Neural cell (in vitro differentiated cells): ENCODE measurements at regions not wholly inside any gene's neighbourhood (a gene's known extent, or its start where the extent isn't known, plus 50 kb on each side); places are given as distances from the start of the nearest gene placed in this dataset.

Experiments used
- H2AFZ ChIP-seq: fragments of 200-600, 300-800 bp; sonication (generic), shearing (Covaris generic); 2 replicates; pipeline ENCODE4 v1.6.0; 2014; ENCODE audit warnings: low read depth, mild to moderate bottlenecking, antibody characterized with exemption, low read length, moderate library complexity
- H3F3A ChIP-seq: fragments of 200-600 bp; shearing (Covaris generic); 2 replicates; pipeline ENCODE4 v1.6.1; 2016; ENCODE audit warnings: mild to moderate bottlenecking, moderate library complexity, mixed read lengths, antibody characterized with exemption, low read length; ENCODE audit not compliant: insufficient read depth, poor library complexity, severe bottlenecking
- H3K27ac ChIP-seq: fragments of 200-600, 300-800 bp; sonication (generic), shearing (Covaris generic); 2 replicates; pipeline ENCODE4 v1.5.1; 2014; ENCODE audit warnings: mild to moderate bottlenecking, low read length, moderate library complexity
- H3K27me3 ChIP-seq: fragments of 300-800, 200-600 bp; sonication (generic), shearing (Covaris generic); 2 replicates; pipeline ENCODE4 v1.6.0; 2014; ENCODE audit warnings: mild to moderate bottlenecking, low read depth, low read length, moderate library complexity; ENCODE audit not compliant: insufficient read depth
- H3K36me3 ChIP-seq: fragments of 300-800, 200-600 bp; sonication (generic), shearing (Covaris generic); 2 replicates; pipeline ENCODE4 v1.5.1; 2014; ENCODE audit warnings: mild to moderate bottlenecking, antibody characterized with exemption, low read length, moderate library complexity; ENCODE audit not compliant: insufficient read depth
- H3K4me2 ChIP-seq: fragments of 300-800, 200-600 bp; sonication (generic), shearing (Covaris generic); 2 replicates; pipeline ENCODE4 v1.6.0; 2014; ENCODE audit warnings: mild to moderate bottlenecking, low read length
- H3K4me3 ChIP-seq: fragments of 300-800, 200-600 bp; sonication (generic), shearing (Covaris generic); 2 replicates; pipeline ENCODE4 v1.5.1; 2014; ENCODE audit warnings: mild to moderate bottlenecking, low read length, moderate library complexity
- H3K79me2 ChIP-seq: fragments of 200-600 bp; shearing (Covaris generic); replicated peaks from 2 replicates; pipeline ENCODE4 v1.6.0; 2014; ENCODE audit warnings: mild to moderate bottlenecking, low read length, moderate library complexity; ENCODE audit not compliant: insufficient read depth
- H3K9ac ChIP-seq: fragments of 300-800, 200-600 bp; sonication (generic), shearing (Covaris generic); 2 replicates; pipeline ENCODE4 v1.6.1; 2016; ENCODE audit warnings: mild to moderate bottlenecking, low read length, mixed read lengths
- H3K9me2 ChIP-seq: fragments of 200-600 bp; shearing (Covaris generic); 2 replicates; pipeline ENCODE4 v1.6.1; 2016; ENCODE audit warnings: mild to moderate bottlenecking, low read length, mixed read lengths; ENCODE audit not compliant: insufficient read depth
- H3K9me3 ChIP-seq: fragments of 200-600, 300-800 bp; sonication (generic), shearing (Covaris generic); 2 replicates; pipeline ENCODE4 v1.6.1; 2016; ENCODE audit warnings: mild to moderate bottlenecking, mixed run types, low read length, moderate library complexity, mixed read lengths
- H4K20me1 ChIP-seq: fragments of 200-600 bp; shearing (Covaris generic); 2 replicates; pipeline ENCODE4 v1.6.1; 2016; ENCODE audit warnings: mild to moderate bottlenecking, mixed run types; ENCODE audit not compliant: insufficient read depth
- CTCF ChIP-seq: fragments of 450-650 bp; IDR thresholded peaks from 2 replicates; pipeline ENCODE4 v1.5.1; 2014; ENCODE audit warnings: antibody characterized with exemption, mild to moderate bottlenecking, moderate library complexity; ENCODE audit not compliant: poor library complexity, severe bottlenecking
- EP300 ChIP-seq: fragments of 450-650 bp; conservative IDR thresholded peaks from 2 replicates; pipeline ENCODE4 v1.6.1; 2014; ENCODE audit warnings: antibody characterized with exemption, mild to moderate bottlenecking, moderate library complexity; ENCODE audit not compliant: poor library complexity, severe bottlenecking
- EZH2 ChIP-seq: fragments of 200-600, 300-800 bp; shearing (Covaris generic), sonication (generic); IDR thresholded peaks from 2 replicates; pipeline ENCODE4 v1.6.1; 2014; ENCODE audit warnings: antibody characterized with exemption, low read length, borderline replicate concordance, mild to moderate bottlenecking; ENCODE audit not compliant: insufficient read depth, poor library complexity, severe bottlenecking
- MXI1 ChIP-seq: fragments of 450-650 bp; conservative IDR thresholded peaks from 2 replicates; pipeline ENCODE4 v1.6.1; 2014; ENCODE audit warnings: antibody characterized with exemption, mild to moderate bottlenecking; ENCODE audit not compliant: poor library complexity, severe bottlenecking
- POLR2AphosphoS5 ChIP-seq: IDR thresholded peaks from 2 replicates; pipeline ENCODE4 v1.6.1; 2012
- RAD21 ChIP-seq: fragments of 450-650 bp; conservative IDR thresholded peaks from 2 replicates; pipeline ENCODE4 v1.6.1; 2014; ENCODE audit warnings: antibody characterized with exemption, mild to moderate bottlenecking, moderate library complexity
- REST ChIP-seq: IDR thresholded peaks from 2 replicates; pipeline ENCODE4 v1.6.1; 2012; ENCODE audit warnings: borderline replicate concordance
- SMC3 ChIP-seq: fragments of 450-650 bp; conservative IDR thresholded peaks from 2 replicates; pipeline ENCODE4 v1.6.1; 2014; ENCODE audit warnings: antibody characterized with exemption, mild to moderate bottlenecking, moderate library complexity; ENCODE audit not compliant: poor library complexity
- TAF1 ChIP-seq: IDR thresholded peaks from 2 replicates; pipeline ENCODE4 v1.6.1; 2012; ENCODE audit warnings: low read depth

GRCh38 chr11:109784536-109784935 is 308.7 kb upstream of the ZC3H12C start:
- no peak overlapping the region for H3K4me3 ChIP-seq

GRCh38 chr11:109785198-109785597 is 308.0 kb upstream of the ZC3H12C start:
- TF ChIP-seq EP300, result no peak
- no peak for TF ChIP-seq MXI1
- TF ChIP-seq TAF1, result no peak
- no peak for TF ChIP-seq EZH2
- no peak for TF ChIP-seq REST
- TF ChIP-seq SMC3, result no peak
- TF ChIP-seq RAD21, result no peak
- no peak for TF ChIP-seq CTCF
- no peak for TF ChIP-seq POLR2AphosphoS5
- no peak overlapping the region for H2AFZ ChIP-seq
- no peaks in the 10 kb centered on the region for H3K36me3 ChIP-seq
- H3K4me3 ChIP-seq, result no peak overlapping the region
- H3K27me3 ChIP-seq, result no peaks in the 10 kb centered on the region
- no peak overlapping the region for H3K27ac ChIP-seq
- H3K79me2 ChIP-seq, result no peaks in the 10 kb centered on the region
- no peaks in the 10 kb centered on the region for H3K9me2 ChIP-seq
- no peaks in the 10 kb centered on the region for H3K9me3 ChIP-seq
- no peaks in the 10 kb centered on the region for H4K20me1 ChIP-seq
- no peak overlapping the region for H3K9ac ChIP-seq
- H3F3A ChIP-seq, result no peaks in the 10 kb centered on the region
- H3K4me2 ChIP-seq, result no peak overlapping the region

More at GRCh38 chr11:109784536-109784935, 308.7 kb upstream of the ZC3H12C start:
- no peaks in the 10 kb centered on the region for H3K9me3 ChIP-seq
- H3K79me2 ChIP-seq, result no peaks in the 10 kb centered on the region
- H3K36me3 ChIP-seq, result no peaks in the 10 kb centered on the region
- no peak overlapping the region for H3K9ac ChIP-seq
- no peaks in the 10 kb centered on the region for H3F3A ChIP-seq
- TF ChIP-seq CTCF, result no peak
- TF ChIP-seq TAF1, result no peak
- TF ChIP-seq POLR2AphosphoS5, result no peak
- TF ChIP-seq SMC3, result no peak
- TF ChIP-seq MXI1, result no peak
- H3K27ac ChIP-seq, result no peak overlapping the region
- no peaks in the 10 kb centered on the region for H3K27me3 ChIP-seq
- H2AFZ ChIP-seq, result no peak overlapping the region
- H4K20me1 ChIP-seq, result no peaks in the 10 kb centered on the region
- no peak overlapping the region for H3K4me2 ChIP-seq
- H3K9me2 ChIP-seq, result no peaks in the 10 kb centered on the region
